Kidney glomerular epithelial cell (primary cell): ENCODE measurements at regions not wholly inside any gene's neighbourhood (a gene's known extent, or its start where the extent isn't known, plus 50 kb on each side); places are given as distances from the start of the nearest gene placed in this dataset.
"Not testable (repeated sequence)": the region's sequence is repeated elsewhere in the genome, so short reads cannot be mapped to it uniquely, and the experiment has no call there.

Experiments
- DNase-seq: peaks from one replicate; lab custom pipeline; 2025; lab: John Stamatoyannopoulos, UW

GRCh38 chr1:186775881-186776560, 52.7 kb upstream of the PLA2G4A start:
- DNase-seq = no peak

GRCh38 chr1:186775036-186775435, 53.7 kb upstream of the PLA2G4A start:
- DNase-seq = no peak

- no peak for DNase-seq
These were observed 56.5 kb upstream of the PLA2G4A start for GRCh38 chr1:186772228-186772627.

GRCh38 chr1:186770421-186770820, 58.3 kb upstream of the PLA2G4A start:
- DNase-seq = no peak

- no peak for DNase-seq
These were observed 59.8 kb upstream of the PLA2G4A start for GRCh38 chr1:186768906-186769305.

GRCh38 chr1:186765446-186765845, 63.3 kb upstream of the PLA2G4A start:
- DNase-seq = no peak

- peak; percentile 97 for DNase-seq
These were observed 65.6 kb upstream of the PLA2G4A start for GRCh38 chr1:186763107-186763506.

GRCh38 chr1:186762653-186763052, 66.1 kb upstream of the PLA2G4A start:
- no peak for DNase-seq

- DNase-seq = no peak
These were observed 67.4 kb upstream of the PLA2G4A start for GRCh38 chr1:186761358-186761757.

GRCh38 chr1:186760446-186760845, 68.3 kb upstream of the PLA2G4A start:
- DNase-seq = no peak

- DNase-seq = not testable (repeated sequence)
These were observed 69.7 kb upstream of the PLA2G4A start for GRCh38 chr1:186758896-186759606.

- no peak for DNase-seq
These were observed 70.9 kb upstream of the PLA2G4A start for GRCh38 chr1:186757851-186758250.

GRCh38 chr1:186754542-186755145, 74.1 kb upstream of the PLA2G4A start:
- DNase-seq = no peak

- DNase-seq = no peak
These were observed 73.0 kb upstream of the PTGS2 start for GRCh38 chr1:186753241-186753640.

GRCh38 chr1:186750257-186750656, 70.0 kb upstream of the PTGS2 start:
- no peak for DNase-seq

- DNase-seq = no peak
These were observed 69.6 kb upstream of the PTGS2 start for GRCh38 chr1:186749820-186750219.

GRCh38 chr1:186747661-186748060, 67.4 kb upstream of the PTGS2 start:
- no peak for DNase-seq

- no peak for DNase-seq
These were observed 65.4 kb upstream of the PTGS2 start for GRCh38 chr1:186745531-186746146.

GRCh38 chr1:186741640-186742039, 61.4 kb upstream of the PTGS2 start:
- no peak for DNase-seq

- no peak for DNase-seq
These were observed 60.1 kb upstream of the PTGS2 start for GRCh38 chr1:186740324-186740723.

- no peak for DNase-seq
These were observed 59.3 kb upstream of the PTGS2 start for GRCh38 chr1:186739515-186739914.

- no peak for DNase-seq
These were observed 58.7 kb upstream of the PTGS2 start for GRCh38 chr1:186738926-186739325.
